ENCODE measurements at regions not wholly inside any gene's neighbourhood (a gene's known extent, or its start where the extent isn't known, plus 50 kb on each side); places are given as distances from the start of the nearest gene placed in this dataset.
"Not testable (repeated sequence)": the region's sequence is repeated elsewhere in the genome, so short reads cannot be mapped to it uniquely, and the experiment has no call there.

DNA sequence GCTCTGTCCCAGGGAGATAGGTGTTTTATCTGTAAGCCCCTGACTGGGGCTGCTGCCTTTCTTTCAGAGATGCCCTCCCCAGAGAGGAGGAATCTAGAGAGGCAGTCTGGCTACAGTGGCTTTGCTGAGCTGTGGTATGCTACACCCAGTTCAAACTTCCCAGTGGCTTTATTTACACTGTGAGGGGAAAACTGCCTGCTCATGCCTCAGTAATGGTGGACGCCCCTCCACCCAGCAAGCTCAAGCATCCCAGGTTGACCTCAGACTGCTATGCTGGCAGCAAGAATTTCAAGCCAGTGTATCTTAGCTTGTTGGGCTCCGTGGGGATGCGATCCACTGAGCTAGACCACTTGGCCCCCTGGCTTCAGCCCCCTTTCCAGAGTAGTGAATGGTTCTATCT, 72.6 kb upstream of the STK38L start:
- not testable (repeated sequence) for TF ChIP-seq YY1 (IDR thresholded peaks at IDR 0.05; ENCODE audit: insufficient read depth, insufficient replicate concordance, low read depth, low read length); TCF7L2 (IDR thresholded peaks at IDR 0.05; ENCODE audit: low read depth, low read length); ZBTB7A (CRISPR knock-in tag; IDR thresholded peaks at IDR 0.05); HOXA7 (CRISPR knock-in tag; IDR thresholded peaks at IDR 0.05); KDM1A (CRISPR knock-in tag; IDR thresholded peaks at IDR 0.05); ZNF776 (CRISPR knock-in tag; IDR thresholded peaks at IDR 0.05); SP1 (IDR thresholded peaks at IDR 0.05); SP1 (CRISPR knock-in tag; IDR thresholded peaks at IDR 0.05)
- TF ChIP-seq, protein P1, sequence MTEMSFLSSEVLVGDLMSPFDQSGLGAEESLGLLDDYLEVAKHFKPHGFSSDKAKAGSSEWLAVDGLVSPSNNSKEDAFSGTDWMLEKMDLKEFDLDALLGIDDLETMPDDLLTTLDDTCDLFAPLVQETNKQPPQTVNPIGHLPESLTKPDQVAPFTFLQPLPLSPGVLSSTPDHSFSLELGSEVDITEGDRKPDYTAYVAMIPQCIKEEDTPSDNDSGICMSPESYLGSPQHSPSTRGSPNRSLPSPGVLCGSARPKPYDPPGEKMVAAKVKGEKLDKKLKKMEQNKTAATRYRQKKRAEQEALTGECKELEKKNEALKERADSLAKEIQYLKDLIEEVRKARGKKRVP (CRISPR knock-in tag; IDR thresholded peaks at IDR 0.05): not testable (repeated sequence)
